NCI-H1694 (cell line): ENCODE measurements at regions not wholly inside any gene's neighbourhood (a gene's known extent, or its start where the extent isn't known, plus 50 kb on each side); places are given as distances from the start of the nearest gene placed in this dataset.
"Not testable (repeated sequence)": the region's sequence is repeated elsewhere in the genome, so short reads cannot be mapped to it uniquely, and the experiment has no call there.

ENCODE experiments used
- DNase-seq: peaks from one replicate; lab custom pipeline; 2025; lab: John Stamatoyannopoulos, UW

GRCh38 chr12:9543341-9543740, 64.4 kb downstream of the KLRB1 start:
- not testable (repeated sequence) for DNase-seq

- DNase-seq: not testable (repeated sequence)
Observed at GRCh38 chr12:9542827-9543226, 64.9 kb downstream of the KLRB1 start.

- not testable (repeated sequence) for DNase-seq
Observed at GRCh38 chr12:9515925-9516324, 91.8 kb downstream of the KLRB1 start.

- DNase-seq: not testable (repeated sequence)
Observed at GRCh38 chr12:9512695-9513094, 95.0 kb downstream of the KLRB1 start.

GRCh38 chr12:9510392-9511011, 97.2 kb downstream of the KLRB1 start:
- DNase-seq: not testable (repeated sequence)

DNA sequence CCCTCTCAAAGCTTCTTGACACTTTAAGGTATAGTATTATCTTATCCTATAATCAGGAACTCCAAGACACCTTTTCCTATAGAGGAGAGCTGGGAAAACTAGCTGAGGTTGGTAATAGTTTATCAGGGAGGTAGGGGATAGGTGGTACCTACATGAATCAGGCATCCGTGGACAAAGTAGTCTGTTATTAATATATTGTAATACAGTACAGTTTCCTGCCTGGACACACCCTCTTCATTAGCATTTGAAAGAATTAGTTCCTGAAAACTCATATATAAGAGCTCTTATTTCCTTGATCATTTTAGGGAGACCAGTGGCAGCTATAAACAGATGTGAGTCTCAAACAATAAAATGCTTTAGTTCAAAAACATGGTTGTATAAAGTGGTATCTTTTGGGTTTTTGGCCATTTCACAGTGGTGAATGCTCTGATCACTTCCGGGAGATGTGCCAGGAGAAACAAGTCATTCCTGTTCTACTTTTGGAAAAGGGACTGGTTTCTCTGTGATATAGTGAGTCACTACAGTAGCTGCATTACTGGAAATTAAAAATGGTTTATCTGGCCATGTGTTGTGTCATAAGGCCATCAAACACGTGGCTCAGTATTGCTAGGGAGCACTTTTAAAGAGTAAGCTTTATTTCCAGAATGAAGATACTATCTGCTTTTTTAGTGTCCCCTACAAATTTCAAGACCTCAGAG, 98.1 kb downstream of the KLRB1 start:
- DNase-seq: no peak

GRCh38 chr12:9506746-9507145, 101.0 kb downstream of the KLRB1 start:
- no peak for DNase-seq

DNA sequence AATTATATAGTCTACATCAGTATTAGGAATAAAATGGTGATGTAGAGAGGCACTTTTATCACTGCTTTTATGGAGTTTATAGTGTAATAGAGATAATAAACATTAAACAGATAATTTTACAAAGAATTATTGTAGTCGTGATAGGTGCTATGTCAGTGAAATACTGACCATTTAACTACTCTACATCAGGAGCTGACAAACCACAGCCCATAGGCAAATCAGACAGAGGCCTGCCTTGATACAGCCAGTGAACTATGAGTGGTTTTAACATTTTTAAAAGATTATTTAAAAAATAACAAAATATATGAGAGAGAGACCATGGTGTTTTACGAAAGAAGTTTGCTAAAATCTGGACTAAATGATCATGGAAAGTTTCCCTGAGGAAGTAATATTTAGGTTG, 104.3 kb downstream of the KLRB1 start:
- DNase-seq: not testable (repeated sequence)

DNA sequence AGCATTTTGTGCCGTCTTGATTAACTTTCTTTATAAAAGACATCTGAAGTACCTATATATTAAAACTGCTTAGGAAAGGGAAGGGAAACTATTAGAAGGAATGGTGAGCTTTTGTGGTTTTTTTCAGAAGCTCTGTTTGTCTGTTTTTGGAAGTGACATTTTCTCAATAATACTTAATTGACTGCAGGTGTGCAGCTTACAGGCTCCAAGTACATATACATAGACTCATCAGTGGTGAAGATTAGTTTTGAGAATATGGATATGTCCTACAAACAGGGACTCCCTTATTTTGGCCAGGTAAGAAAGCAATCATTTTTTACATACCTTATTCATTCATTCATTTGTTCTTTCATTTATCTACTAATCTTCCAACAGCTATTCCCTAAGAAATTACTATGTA, 104.9 kb downstream of the KLRB1 start:
- not testable (repeated sequence) for DNase-seq

GRCh38 chr12:9493325-9493724, 114.4 kb downstream of the KLRB1 start:
- DNase-seq: not testable (repeated sequence)

DNA sequence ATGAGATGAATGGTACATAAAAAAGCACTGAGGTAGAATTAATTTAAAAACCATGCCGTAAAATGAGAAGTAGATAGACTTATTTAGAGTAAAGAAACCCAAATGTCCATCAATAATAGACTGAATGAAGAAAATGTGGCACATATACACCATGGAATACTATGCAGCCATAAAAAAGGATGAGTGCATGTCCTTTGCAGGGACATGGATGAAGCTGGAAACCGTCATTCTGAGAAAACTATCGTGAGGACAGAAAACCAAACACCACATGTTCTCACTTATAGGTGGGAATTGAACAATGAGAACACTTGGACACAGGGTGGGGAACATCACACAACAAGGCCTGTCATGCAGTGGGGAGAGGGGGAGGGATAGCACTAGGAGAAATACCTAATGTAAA, 126.4 kb downstream of the KLRB1 start:
- not testable (repeated sequence) for DNase-seq

DNA sequence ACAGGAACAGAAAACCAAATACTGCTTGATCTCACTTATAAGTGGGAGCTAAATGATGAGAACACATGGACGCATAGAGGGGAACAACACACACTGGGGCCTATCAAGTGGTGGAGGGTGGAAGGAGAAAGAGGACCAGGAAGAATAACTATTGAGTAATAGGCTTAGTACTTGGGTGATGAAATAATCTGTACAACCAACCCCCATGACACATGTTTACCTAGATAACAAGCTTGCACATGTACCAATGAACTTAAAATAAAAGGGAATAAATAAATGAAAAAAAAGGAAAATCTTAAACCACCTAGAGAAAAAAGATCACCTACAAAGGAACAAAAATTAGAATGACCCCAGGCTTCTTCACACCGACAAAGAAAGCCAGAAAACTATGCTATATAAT, 133.5 kb downstream of the KLRB1 start:
- not testable (repeated sequence) for DNase-seq

DNA sequence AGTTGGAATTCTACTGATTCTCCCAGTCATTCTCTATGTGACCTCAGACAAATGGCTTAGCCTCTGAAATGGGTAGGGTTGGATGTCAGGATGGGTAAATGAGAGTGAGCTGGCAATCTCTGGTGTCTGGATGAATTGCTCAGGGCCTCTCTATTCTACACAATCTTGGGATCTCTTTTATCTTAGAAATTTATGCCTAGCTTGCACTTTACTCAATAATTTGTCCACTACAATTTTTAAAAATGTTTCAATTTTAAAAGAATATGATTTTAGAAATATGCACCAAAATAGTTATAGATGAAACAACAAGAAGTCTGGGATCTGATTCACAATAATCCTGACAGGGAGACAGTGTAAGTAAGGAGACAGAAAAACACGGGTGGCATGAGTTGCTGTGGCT, 134.1 kb downstream of the KLRB1 start:
- not testable (repeated sequence) for DNase-seq

- DNase-seq: not testable (repeated sequence)
Observed at GRCh38 chr12:9471501-9471900, 136.2 kb downstream of the KLRB1 start.

- DNase-seq: not testable (repeated sequence)
Observed at GRCh38 chr12:9470367-9470766, 137.3 kb downstream of the KLRB1 start.

GRCh38 chr12:9469956-9470355, 137.8 kb downstream of the KLRB1 start:
- DNase-seq: not testable (repeated sequence)

- not testable (repeated sequence) for DNase-seq
Observed at GRCh38 chr12:9469463-9469862, 138.3 kb downstream of the KLRB1 start.

DNA sequence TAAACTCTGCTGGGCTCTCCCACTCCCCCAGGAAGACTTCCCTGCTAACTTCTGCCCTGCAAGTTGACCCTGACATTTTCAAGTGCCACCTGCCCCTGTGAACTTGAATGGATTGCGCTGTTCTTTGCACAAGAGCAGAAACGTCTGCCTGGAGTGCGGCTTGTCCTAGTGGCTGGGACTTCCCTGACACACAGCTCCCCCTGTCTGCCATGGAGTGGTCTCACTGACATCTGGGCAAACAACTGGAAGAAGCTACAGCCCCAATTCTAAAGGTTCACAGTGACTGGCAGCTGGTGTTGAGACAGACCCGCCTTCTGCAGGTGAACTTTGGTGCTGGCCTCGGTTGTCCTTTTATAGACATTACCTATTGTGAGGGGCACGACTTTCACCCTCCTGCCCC, 138.7 kb downstream of the KLRB1 start:
- not testable (repeated sequence) for DNase-seq

DNA sequence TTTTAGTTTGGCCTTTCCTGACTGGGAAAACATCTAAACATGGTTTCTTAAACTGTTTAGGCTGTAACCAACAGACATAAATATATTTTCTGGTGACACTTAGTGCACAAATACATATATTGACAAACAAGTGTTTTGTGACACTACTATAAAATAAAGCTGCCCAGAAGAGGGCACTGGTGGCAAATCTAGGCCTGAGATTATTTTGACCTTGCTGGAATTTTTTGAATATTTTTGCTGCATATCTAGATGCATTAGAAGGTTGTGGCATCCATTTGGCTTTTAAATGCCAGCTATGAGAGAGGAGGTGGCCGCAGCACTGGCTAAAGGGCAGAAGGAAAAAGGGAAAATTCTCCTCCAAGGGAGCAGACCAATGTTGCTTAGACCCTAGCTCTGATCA, 139.6 kb downstream of the KLRB1 start:
- DNase-seq: not testable (repeated sequence)

GRCh38 chr12:9464408-9464807, 143.3 kb downstream of the KLRB1 start:
- DNase-seq: no peak

- DNase-seq: not testable (repeated sequence)
Observed at GRCh38 chr12:9455516-9455915, 152.2 kb downstream of the KLRB1 start.

DNA sequence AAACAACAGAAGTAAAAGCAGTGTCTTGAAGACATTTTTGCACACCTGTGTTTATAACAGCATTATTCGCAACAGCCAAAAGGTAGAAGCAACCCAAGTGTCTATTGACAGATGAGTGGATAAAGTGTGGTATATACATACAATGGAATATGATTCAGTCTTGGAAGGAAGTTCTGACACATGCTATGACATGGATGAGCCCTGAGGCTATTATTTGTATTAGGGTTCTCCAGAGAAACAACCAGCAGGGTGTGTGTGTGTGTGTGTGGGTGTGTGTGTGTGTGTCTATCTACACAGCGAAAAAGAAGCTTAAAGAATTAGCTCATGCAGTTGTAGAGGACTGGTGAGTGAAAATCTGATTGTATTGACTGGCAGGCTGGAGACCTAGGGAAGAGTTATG, 153.7 kb downstream of the KLRB1 start:
- not testable (repeated sequence) for DNase-seq

- DNase-seq: not testable (repeated sequence)
Observed at GRCh38 chr12:9450127-9450567, 157.6 kb downstream of the KLRB1 start.
